NOMO-1 treated with DMSO at 0.1 percent for 48 hours (cell line): ENCODE measurements at regions not wholly inside any gene's neighbourhood (a gene's known extent, or its start where the extent isn't known, plus 50 kb on each side); places are given as distances from the start of the nearest gene placed in this dataset.
"Not testable (repeated sequence)": the region's sequence is repeated elsewhere in the genome, so short reads cannot be mapped to it uniquely, and the experiment has no call there.

Experiments used
- DNase-seq: peaks from one replicate; lab custom pipeline; 2025; ENCODE audit not compliant: unreplicated experiment; lab: John Stamatoyannopoulos, UW

DNA sequence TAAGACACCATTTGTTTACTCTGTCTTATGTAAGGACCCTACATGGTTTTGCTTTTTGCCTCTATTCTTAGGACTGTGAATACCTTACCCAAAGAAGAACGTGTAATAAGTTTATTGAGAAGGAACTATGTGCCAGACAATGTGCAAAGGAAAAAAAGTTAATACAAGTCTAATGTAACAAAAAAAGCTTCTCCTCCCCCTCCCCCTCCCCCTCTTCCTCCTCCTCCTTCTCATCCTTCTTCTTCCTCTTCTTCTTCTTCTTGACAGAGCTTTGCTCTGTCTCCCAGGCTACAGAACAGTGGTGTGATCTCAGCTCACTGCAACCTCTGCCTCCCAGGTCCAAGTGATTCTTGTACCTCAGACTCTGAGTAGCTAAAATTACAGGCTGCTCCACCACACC, 50.9 kb upstream of the MITF start:
- no peak for DNase-seq

- no peak for DNase-seq
Measured at GRCh38 chr3:69687641-69688040, 51.6 kb upstream of the MITF start.

- DNase-seq, result no peak
Measured at GRCh38 chr3:69686056-69686455, 53.2 kb upstream of the MITF start.

DNA sequence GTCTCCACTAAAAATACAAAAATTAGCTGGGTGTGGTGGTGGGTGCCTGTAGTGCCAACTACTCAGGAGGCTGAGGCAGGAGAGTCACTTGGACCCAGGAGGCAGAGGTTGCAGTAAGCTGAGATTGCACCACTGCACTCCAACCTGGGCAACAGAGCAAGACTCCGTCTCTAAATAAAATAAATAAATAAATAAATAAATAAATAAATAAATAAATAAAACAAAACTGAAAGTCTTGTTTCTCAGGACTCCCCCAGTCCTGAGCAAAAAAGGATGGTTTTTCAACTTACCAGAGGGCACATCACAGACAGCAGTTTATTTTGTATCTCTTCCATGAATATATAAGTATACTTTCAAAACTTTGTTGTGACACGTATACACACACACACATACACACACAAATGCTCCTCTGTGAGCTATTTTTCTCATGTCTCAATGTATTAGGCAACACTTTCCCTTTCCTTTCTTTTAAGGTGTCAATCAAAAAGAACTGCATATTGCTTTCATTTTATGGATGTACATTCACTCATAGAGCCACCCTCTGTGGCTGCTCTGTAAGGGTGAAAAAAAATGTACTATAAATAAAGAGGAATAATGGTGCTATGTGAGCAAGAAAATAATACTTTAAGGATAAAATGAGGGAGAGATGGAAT, 54.8 kb upstream of the MITF start:
- DNase-seq, result no peak

DNA sequence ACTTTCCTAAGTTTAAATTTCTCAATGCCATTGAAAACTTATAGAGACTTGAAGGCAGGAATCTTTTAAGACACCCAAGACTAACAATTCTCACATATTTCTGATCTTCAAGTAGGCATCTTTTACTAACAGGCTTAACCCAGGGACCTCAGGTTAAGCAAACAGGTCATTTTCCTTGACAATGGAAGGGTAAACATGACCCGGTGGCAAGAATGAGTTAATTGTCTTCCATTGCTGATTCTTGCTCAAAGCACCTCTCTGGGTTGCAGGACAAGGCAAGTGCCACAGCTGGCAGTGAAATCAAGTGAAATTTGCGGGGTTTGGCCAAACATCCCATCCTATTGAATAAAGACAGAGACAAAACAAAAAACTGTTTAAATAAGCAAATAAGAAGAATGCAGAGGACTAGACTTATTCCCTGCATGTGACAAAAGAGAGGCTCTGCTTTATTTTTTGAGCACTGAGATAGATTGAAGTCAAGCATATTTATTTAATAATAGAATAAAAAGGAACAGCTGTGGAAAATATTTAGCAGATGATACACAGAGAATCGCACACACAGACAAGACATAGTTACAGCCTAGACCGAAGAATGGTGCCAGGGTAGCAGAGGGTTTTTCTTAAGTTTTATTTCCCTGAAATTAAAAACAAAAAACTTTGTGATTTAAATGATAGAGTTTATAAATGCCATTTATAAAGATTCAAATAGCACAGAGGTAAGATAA, 56.0 kb upstream of the MITF start:
- DNase-seq, result no peak

DNA sequence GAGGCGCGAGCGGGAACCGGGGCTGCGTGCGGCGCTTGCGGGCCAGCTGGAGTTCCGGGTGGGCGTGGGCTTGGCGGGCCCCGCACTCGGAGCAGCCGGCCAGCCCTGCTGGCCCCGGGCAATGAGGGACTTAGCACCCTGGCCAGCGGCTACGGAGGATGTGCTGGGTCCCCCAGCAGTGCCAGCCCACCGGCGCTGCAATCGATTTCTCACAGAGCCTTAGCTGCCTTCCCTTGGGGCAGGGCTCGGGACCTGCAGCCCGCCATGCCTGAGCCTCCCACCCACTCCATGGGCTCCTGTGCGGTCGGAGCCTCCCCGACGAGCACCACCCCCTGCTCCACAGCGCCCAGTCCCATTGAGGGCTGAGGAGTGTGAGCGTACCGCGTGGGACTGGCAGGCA, 61.8 kb upstream of the MITF start:
- not testable (repeated sequence) for DNase-seq

DNA sequence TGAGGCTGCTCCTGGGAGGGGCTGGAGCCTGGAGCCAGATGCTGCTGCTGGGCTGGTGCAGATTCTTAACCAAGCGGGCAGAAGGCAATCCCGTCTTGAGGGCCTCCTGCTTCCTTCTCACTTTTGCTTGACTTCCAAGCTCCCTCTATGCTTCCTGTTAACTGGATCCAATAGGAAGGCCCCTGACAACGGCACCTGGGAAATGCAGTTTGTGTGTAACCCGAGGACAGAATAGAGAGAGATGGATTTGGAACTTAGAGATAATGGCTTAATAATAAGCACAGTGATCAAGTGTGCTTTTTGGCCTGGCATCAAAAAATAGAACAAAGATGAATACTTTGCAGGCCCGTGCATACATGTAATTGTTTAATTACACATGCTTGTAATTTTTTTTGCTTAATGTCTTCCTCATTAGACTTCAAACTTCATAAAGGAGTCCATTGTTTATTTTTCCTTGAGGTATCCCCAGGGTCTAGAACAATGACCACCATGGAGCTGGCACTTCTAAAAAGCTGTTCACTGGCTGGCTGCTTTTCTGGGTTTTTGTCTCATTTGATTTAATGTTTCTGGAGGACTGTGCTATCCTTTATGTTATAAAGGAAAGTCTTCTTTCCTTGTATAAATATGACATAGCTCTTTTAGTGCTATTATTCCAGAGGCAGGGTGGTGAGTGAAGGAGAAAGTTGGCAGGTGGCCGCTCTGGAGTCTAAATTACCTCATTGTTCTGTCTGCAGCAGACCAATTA, 63.3 kb upstream of the MITF start:
- DNase-seq, result no peak

- DNase-seq, result no peak
Measured at GRCh38 chr3:69674752-69675151, 64.5 kb upstream of the MITF start.

GRCh38 chr3:69671082-69671952, 67.9 kb upstream of the MITF start:
- peak; percentile 53 for DNase-seq

DNA sequence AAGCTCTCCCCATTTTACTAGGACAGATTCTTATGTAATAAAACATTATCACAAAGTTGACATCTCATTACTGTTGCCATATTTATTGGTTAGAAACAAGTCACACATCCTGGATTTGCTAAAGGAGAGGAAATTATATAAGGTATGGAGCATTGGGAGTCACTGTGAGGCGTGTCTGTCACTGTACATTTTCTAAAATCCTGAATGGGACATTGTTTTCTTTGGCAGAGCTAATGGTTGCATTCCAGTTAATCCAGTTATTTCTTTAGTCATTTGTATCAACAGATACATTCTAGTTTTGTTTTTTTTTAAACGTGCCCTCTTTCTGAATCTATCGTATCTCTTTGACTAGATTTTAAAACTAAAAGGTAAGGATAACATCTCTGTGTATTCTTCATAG, 70.2 kb upstream of the MITF start:
- DNase-seq, result no peak

- no peak for DNase-seq
Measured at GRCh38 chr3:69665026-69665737, 74.1 kb upstream of the MITF start.

- DNase-seq, result no peak
Measured at GRCh38 chr3:69660631-69661030, 78.6 kb upstream of the MITF start.

DNA sequence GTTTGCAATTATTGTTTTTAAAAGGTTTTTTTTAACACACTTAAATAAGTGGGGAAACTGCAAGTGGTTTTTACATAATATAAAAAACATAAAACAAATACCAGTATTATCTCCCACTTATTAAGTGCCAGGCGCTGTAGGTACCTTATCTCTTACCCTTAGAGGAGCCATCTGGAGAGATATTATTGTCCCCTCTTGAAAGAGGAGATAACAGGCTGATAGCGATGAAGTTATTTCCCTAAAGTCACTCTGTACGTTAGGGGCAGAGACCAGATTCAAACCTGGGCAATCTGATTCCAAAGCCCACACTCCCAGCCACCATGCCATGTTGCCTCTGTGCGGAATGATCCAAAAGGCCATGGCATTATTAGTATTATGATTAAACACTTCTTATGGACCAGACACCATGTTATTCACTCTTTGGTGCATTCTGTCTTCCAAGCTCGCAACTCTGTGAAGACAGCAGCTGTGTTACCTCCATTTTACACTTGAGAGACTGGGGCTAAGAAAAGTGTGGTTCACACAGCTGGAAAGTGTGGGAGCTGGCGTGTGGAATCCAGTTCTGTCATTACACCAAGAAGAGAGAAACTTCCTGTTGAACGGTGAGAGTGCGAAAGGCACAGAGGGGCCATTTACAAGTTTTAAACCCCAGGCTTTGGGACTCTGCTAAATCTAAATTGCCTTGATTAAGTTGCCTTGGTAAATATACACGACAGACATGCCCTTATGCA, 79.9 kb upstream of the MITF start:
- no peak for DNase-seq

DNA sequence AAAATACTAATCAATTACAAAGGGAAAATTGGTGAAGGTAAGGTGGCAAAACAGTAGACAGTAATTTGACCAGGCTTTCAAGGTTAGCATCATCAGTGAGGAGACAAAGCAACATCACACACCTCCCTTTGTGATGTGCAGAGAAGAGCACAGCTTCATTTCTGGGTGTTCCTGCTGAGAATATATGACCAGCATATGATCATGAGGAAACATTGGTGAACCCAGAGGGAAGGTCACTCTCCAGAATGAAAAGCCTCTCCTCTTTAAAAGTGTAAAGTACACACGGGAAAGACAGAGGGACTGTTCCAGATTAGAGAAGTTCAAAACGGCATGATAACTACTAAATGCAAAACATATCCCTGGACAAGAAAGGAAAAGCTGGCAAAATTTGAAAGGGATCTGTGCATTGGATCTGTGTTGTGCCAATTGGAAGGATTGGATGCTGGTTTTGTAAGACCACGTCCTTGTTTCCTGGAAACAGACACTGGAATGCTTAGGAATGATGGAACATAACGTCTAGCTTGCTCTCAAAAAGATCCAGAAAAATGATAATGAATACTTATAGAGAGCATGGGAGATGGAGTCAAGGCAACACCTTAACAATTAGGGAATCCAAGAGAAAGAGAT, 80.6 kb upstream of the MITF start:
- no peak for DNase-seq

DNA sequence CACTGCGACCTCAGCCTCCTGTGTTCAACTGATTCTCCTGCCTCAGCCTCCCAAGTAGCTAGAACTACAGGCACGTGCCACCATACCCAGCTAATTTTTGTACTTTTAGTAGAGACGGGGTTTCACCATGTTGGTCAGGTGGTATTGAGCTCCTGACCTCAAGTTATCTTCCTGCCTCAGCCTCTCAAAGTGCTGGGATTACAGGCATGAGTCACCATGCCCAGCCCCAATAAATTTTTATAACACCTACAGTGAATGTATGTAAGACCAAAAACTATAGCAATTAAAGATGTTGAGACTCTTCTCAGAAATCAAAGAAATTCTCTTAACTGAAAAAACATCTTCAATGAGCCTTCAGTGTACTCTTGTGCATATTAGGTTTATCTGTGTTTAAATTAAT, 82.2 kb upstream of the MITF start:
- DNase-seq, result not testable (repeated sequence)

DNA sequence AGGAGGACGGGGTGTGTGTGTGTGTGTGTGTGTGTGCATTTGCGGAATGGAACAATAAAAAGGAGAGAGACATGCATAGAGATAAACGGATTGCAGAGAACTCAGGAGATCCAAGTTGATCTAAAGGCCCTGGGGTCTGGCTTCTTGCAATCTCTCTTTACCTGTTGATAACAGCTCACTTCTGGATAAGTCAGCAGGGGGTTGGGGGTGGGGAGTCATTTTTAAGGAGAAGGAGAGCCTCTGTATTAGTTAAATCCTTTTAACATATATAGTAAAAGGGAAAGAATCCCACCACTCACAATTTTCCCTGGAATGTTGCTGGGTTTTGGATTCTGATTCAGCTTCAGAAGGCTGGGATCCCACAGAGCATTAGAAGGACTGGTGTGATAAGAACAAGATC, 87.5 kb upstream of the MITF start:
- DNase-seq, result no peak

DNA sequence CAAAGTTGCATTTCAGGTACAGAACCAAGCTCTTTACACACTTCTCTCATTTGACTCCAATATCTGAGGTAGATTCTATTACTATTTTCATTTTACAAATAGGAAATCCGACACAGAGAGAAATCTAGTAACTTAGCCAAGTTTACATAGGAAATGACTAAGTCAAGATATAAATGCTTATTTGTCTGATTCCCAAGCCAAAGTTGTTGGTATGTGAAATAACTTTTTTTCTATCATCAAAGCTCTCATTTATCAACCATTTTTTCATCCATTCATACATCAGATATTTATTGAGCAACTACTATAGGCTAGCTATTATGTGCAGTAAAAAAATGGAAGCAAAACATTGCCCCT, 89.2 kb upstream of the MITF start:
- DNase-seq, result no peak

DNA sequence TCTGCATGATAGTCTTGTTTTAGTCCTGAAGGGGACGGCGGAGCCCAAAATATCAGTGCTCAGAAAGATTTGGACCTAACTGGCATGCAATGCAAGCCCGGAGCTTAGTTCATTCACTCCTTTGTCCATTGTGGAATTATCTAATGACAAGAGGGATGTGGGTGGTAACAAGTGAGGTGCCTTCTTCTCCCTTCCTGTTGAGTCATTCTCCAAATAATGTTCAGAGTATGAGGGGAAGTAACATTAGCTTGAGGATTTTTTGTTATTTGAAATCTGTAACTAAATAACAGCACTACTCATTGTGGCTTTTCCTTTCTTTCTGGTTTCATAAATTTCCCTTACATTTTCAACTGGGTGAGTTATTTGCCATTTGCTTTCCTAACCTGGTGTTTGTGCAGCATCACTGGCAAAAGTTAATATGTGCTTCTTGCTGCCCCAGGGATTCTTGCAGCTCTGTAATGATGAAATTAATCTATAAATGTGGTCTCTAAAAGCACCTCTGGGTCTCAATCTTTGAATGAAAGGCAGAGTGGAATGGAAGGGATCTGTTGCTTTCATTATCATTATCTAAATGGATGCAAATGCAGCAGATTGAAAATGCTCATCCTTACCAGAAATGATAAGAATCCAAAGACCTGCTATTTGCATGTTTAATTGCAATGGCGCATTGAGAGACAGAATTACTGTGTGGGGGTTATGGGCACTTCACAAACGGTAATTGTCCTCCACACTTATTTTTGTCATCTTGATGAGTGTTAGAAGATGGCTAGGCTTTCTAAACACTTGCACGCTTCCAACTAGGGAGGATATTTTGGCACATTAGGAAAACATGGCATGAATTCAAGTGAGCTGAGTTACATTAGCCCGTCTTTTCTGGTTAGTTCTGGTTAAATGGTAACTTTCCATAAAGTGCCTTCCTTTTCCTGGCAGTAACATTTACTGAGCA, 89.9 kb upstream of the MITF start:
- peak; percentile 8 for DNase-seq
